ENCODE measurements at regions not wholly inside any gene's neighbourhood (a gene's known extent, or its start where the extent isn't known, plus 50 kb on each side); places are given as distances from the start of the nearest gene placed in this dataset.

- CTCF ChIA-PET: no interaction called here
- Mint-ChIP-seq H3K27ac (no peak overlapping the region), H3K4me1 (no peaks in the 10 kb centered on the region), H3K9me3 (peaks cover 14% of the 10 kb centered on the region), H3K27me3 (no peaks in the 10 kb centered on the region), H3K4me3 (no peak overlapping the region), H3K36me3 (ENCODE audit: low read depth) (no peaks in the 10 kb centered on the region)
- POLR2A ChIA-PET: no interaction called here
- DNase-seq: no peak
These were observed 1074.7 kb downstream of the ADGRL3 start for GRCh38 chr4:62274782-62275181.

- CTCF ChIA-PET: no interaction called here
- Mint-ChIP-seq H3K9me3 (peaks cover 6% of the 10 kb centered on the region), H3K4me3 (no peak overlapping the region), H3K36me3 (ENCODE audit: low read depth) (no peaks in the 10 kb centered on the region), H3K27ac (no peak overlapping the region), H3K27me3 (no peaks in the 10 kb centered on the region), H3K4me1 (no peaks in the 10 kb centered on the region)
- no peak for DNase-seq
- POLR2A ChIA-PET: no interaction called here
These were observed 1071.0 kb downstream of the ADGRL3 start for GRCh38 chr4:62271107-62271506.

GRCh38 chr4:62269918-62270317, 1069.8 kb downstream of the ADGRL3 start:
- DNase-seq: no peak
- Mint-ChIP-seq H3K4me1 (no peaks in the 10 kb centered on the region), H3K27me3 (no peaks in the 10 kb centered on the region), H3K9me3 (peaks cover 6% of the 10 kb centered on the region), H3K4me3 (no peak overlapping the region), H3K27ac (no peak overlapping the region), H3K36me3 (ENCODE audit: low read depth) (no peaks in the 10 kb centered on the region)
- CTCF ChIA-PET: no interaction called here
- POLR2A ChIA-PET: no interaction called here

GRCh38 chr4:62263454-62263853, 1063.3 kb downstream of the ADGRL3 start:
- Mint-ChIP-seq H3K27ac (no peak overlapping the region), H3K4me1 (no peaks in the 10 kb centered on the region), H3K27me3 (no peaks in the 10 kb centered on the region), H3K36me3 (ENCODE audit: low read depth) (no peaks in the 10 kb centered on the region), H3K9me3 (peaks cover 1% of the 10 kb centered on the region), H3K4me3 (no peak overlapping the region)
- ChIA-PET POLR2A (no interaction called here), CTCF (no interaction called here)
- DNase-seq: no peak

GRCh38 chr4:62262676-62263075, 1062.5 kb downstream of the ADGRL3 start:
- no peak for DNase-seq
- Mint-ChIP-seq H3K27me3 (no peaks in the 10 kb centered on the region), H3K27ac (no peak overlapping the region), H3K9me3 (peaks cover 2% of the 10 kb centered on the region), H3K4me3 (no peak overlapping the region), H3K36me3 (ENCODE audit: low read depth) (no peaks in the 10 kb centered on the region), H3K4me1 (no peaks in the 10 kb centered on the region)
- CTCF ChIA-PET: no interaction called here
- POLR2A ChIA-PET: no interaction called here

GRCh38 chr4:62260254-62260653, 1060.1 kb downstream of the ADGRL3 start:
- Mint-ChIP-seq H3K4me3 (no peak overlapping the region), H3K27ac (no peak overlapping the region), H3K9me3 (peaks cover 2% of the 10 kb centered on the region), H3K27me3 (no peaks in the 10 kb centered on the region), H3K4me1 (no peaks in the 10 kb centered on the region), H3K36me3 (ENCODE audit: low read depth) (no peaks in the 10 kb centered on the region)
- POLR2A ChIA-PET: no interaction called here
- DNase-seq: no peak
- CTCF ChIA-PET: no interaction called here

- no peaks in the 10 kb centered on the region for H3K27me3 Mint-ChIP-seq
- CTCF ChIA-PET: no interaction called here
These were observed 1056.4 kb downstream of the ADGRL3 start for GRCh38 chr4:62256479-62256878.

GRCh38 chr4:62252728-62253127, 1052.6 kb downstream of the ADGRL3 start:
- Mint-ChIP-seq H3K27me3 (no peaks in the 10 kb centered on the region), H3K36me3 (ENCODE audit: low read depth) (no peaks in the 10 kb centered on the region), H3K4me1 (no peaks in the 10 kb centered on the region), H3K9me3 (peaks cover 3% of the 10 kb centered on the region), H3K27ac (no peak overlapping the region), H3K4me3 (no peak overlapping the region)
- POLR2A ChIA-PET: no interaction called here
- CTCF ChIA-PET: no interaction called here
- no peak for DNase-seq

More at GRCh38 chr4:62256479-62256878, 1056.4 kb downstream of the ADGRL3 start:
- no peak overlapping the region for H3K4me3 Mint-ChIP-seq
- POLR2A ChIA-PET: no interaction called here
- H3K9me3 Mint-ChIP-seq: peaks cover 5% of the 10 kb centered on the region
- DNase-seq: no peak
- no peaks in the 10 kb centered on the region for H3K4me1 Mint-ChIP-seq
- H3K27ac Mint-ChIP-seq: no peak overlapping the region
- H3K36me3 Mint-ChIP-seq (ENCODE audit: low read depth): no peaks in the 10 kb centered on the region

- ChIA-PET CTCF (no interaction called here), POLR2A (no interaction called here)
- Mint-ChIP-seq H3K27ac (no peak overlapping the region), H3K4me1 (no peaks in the 10 kb centered on the region), H3K4me3 (no peak overlapping the region), H3K36me3 (ENCODE audit: low read depth) (no peaks in the 10 kb centered on the region), H3K27me3 (no peaks in the 10 kb centered on the region), H3K9me3 (peaks cover 3% of the 10 kb centered on the region)
- no peak for DNase-seq
These were observed 1050.0 kb downstream of the ADGRL3 start for GRCh38 chr4:62250100-62250499.

- Mint-ChIP-seq H3K36me3 (ENCODE audit: low read depth) (no peaks in the 10 kb centered on the region), H3K4me1 (no peaks in the 10 kb centered on the region), H3K4me3 (no peak overlapping the region), H3K27ac (no peak overlapping the region), H3K27me3 (no peaks in the 10 kb centered on the region), H3K9me3 (no peaks in the 10 kb centered on the region)
- POLR2A ChIA-PET: no interaction called here
- CTCF ChIA-PET: interaction anchor here (0.5 kb wide), 1 partner anchor 157 kb away, joined by 3 read pairs; no protein-coding TSS in a partner anchor
- no peak for DNase-seq
These were observed 1043.8 kb downstream of the ADGRL3 start for GRCh38 chr4:62243895-62244294.

- Mint-ChIP-seq H3K36me3 (ENCODE audit: low read depth) (no peaks in the 10 kb centered on the region), H3K27me3 (no peaks in the 10 kb centered on the region), H3K9me3 (no peaks in the 10 kb centered on the region), H3K4me3 (no peak overlapping the region), H3K4me1 (no peaks in the 10 kb centered on the region), H3K27ac (no peak overlapping the region)
- DNase-seq: no peak
- POLR2A ChIA-PET: no interaction called here
- CTCF ChIA-PET: no interaction called here
These were observed 1035.8 kb downstream of the ADGRL3 start for GRCh38 chr4:62235911-62236310.

- Mint-ChIP-seq H3K36me3 (ENCODE audit: low read depth) (no peaks in the 10 kb centered on the region), H3K27ac (no peak overlapping the region), H3K9me3 (no peaks in the 10 kb centered on the region), H3K4me3 (no peak overlapping the region), H3K4me1 (no peaks in the 10 kb centered on the region), H3K27me3 (no peaks in the 10 kb centered on the region)
- ChIA-PET CTCF (no interaction called here), POLR2A (no interaction called here)
- DNase-seq: no peak
These were observed 1032.7 kb downstream of the ADGRL3 start for GRCh38 chr4:62232814-62233213.

- no peaks in the 10 kb centered on the region for H3K36me3 Mint-ChIP-seq (ENCODE audit: low read depth)
- no peak overlapping the region for H3K27ac Mint-ChIP-seq
- DNase-seq: no peak
- ChIA-PET CTCF (no interaction called here), POLR2A (no interaction called here)
- H3K4me3 Mint-ChIP-seq: no peak overlapping the region
- H3K4me1 Mint-ChIP-seq: no peaks in the 10 kb centered on the region
- H3K27me3 Mint-ChIP-seq: no peaks in the 10 kb centered on the region
- H3K9me3 Mint-ChIP-seq: no peaks in the 10 kb centered on the region
These were observed 1031.9 kb downstream of the ADGRL3 start for GRCh38 chr4:62231994-62232393.

- Mint-ChIP-seq H3K4me3 (no peak overlapping the region), H3K36me3 (ENCODE audit: low read depth) (no peaks in the 10 kb centered on the region), H3K27ac (no peak overlapping the region), H3K9me3 (no peaks in the 10 kb centered on the region), H3K27me3 (no peaks in the 10 kb centered on the region), H3K4me1 (no peaks in the 10 kb centered on the region)
- ChIA-PET CTCF (no interaction called here), POLR2A (no interaction called here)
- no peak for DNase-seq
These were observed 1026.0 kb downstream of the ADGRL3 start for GRCh38 chr4:62226082-62226481.

- Mint-ChIP-seq H3K9me3 (peaks cover 3% of the 10 kb centered on the region), H3K27ac (no peak overlapping the region), H3K4me3 (no peak overlapping the region), H3K4me1 (no peaks in the 10 kb centered on the region), H3K27me3 (no peaks in the 10 kb centered on the region), H3K36me3 (ENCODE audit: low read depth) (no peaks in the 10 kb centered on the region)
- no peak for DNase-seq
- POLR2A ChIA-PET: no interaction called here
- CTCF ChIA-PET: no interaction called here
These were observed 1022.0 kb downstream of the ADGRL3 start for GRCh38 chr4:62222121-62222520.

All from activated CD4-positive, alpha-beta memory T cell treated with anti-CD3 and anti-CD28 coated beads, Interleukin-2, amount 10 ng/mL, durations not matched to agents 7 days and 5 days (primary cell).